GM23338 (cell line): ENCODE measurements at regions not wholly inside any gene's neighbourhood (a gene's known extent, or its start where the extent isn't known, plus 50 kb on each side); places are given as distances from the start of the nearest gene placed in this dataset.

Source experiments
- CREB1 ChIP-seq: fragments of 250-450 bp; sonication (Bioruptor Pico); IDR thresholded peaks from 2 replicates; pipeline ENCODE4 v1.5.0; 2020; ENCODE audit warnings: low read depth, mild to moderate bottlenecking, moderate library complexity
- ETS1 ChIP-seq: IDR thresholded peaks from 2 replicates; pipeline ENCODE4 v1.6.1; 2016; ENCODE audit warnings: antibody characterized with exemption
- EZH2 ChIP-seq: fragments of 200-600 bp; sonication (generic); IDR thresholded peaks from one replicate; pipeline ENCODE4 v1.8.0; 2017; ENCODE audit warnings: antibody characterized with exemption, mild to moderate bottlenecking, low read depth; ENCODE audit not compliant: unreplicated experiment
- EZH2phosphoT487 ChIP-seq: fragments of 200-600 bp; sonication (generic); IDR thresholded peaks from one replicate; pipeline ENCODE4 v1.8.1; 2018; ENCODE audit warnings: antibody characterized with exemption; ENCODE audit not compliant: unreplicated experiment
- POLR2AphosphoS5 ChIP-seq: IDR thresholded peaks from 2 replicates; pipeline ENCODE4 v1.6.1; 2016; ENCODE audit warnings: antibody characterized with exemption, low read depth
- TF ChIP-seq, protein P1 (sequence below), 2 experiments: fragments of 200-600 bp in 1 of 2; sonication (generic) in 1 of 2; conservative IDR thresholded peaks; 2 replicates each; pipeline versions ENCODE4 v1.5.1 to v1.6.1; 2016 to 2017; ENCODE audit warnings: antibody characterized with exemption in 2 of 2, low read depth in 2 of 2, mild to moderate bottlenecking in 2 of 2, moderate library complexity in 1 of 2

- TF ChIP-seq ETS1 = no peak
- no peak for TF ChIP-seq CREB1 (CRISPR knock-in tag)
- TF ChIP-seq, protein P1, sequence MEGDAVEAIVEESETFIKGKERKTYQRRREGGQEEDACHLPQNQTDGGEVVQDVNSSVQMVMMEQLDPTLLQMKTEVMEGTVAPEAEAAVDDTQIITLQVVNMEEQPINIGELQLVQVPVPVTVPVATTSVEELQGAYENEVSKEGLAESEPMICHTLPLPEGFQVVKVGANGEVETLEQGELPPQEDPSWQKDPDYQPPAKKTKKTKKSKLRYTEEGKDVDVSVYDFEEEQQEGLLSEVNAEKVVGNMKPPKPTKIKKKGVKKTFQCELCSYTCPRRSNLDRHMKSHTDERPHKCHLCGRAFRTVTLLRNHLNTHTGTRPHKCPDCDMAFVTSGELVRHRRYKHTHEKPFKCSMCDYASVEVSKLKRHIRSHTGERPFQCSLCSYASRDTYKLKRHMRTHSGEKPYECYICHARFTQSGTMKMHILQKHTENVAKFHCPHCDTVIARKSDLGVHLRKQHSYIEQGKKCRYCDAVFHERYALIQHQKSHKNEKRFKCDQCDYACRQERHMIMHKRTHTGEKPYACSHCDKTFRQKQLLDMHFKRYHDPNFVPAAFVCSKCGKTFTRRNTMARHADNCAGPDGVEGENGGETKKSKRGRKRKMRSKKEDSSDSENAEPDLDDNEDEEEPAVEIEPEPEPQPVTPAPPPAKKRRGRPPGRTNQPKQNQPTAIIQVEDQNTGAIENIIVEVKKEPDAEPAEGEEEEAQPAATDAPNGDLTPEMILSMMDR (conservative IDR thresholded peaks at IDR 0.05; ENCODE audit: low read depth in 2 of 2) = no peak
- no peak for TF ChIP-seq POLR2AphosphoS5
- no peak for TF ChIP-seq EZH2
- TF ChIP-seq EZH2phosphoT487 = no peak
Measured at GRCh38 chr12:130090542-130090941, 71.7 kb upstream of the FZD10 start.
